ENCODE measurements at regions not wholly inside any gene's neighbourhood (a gene's known extent, or its start where the extent isn't known, plus 50 kb on each side); places are given as distances from the start of the nearest gene placed in this dataset.

GRCh38 chr1:239563681-239564080 lies 177.3 kb downstream of the CHRM3 start:
- H2BK5ac ChIP-seq (ENCODE audit: low read depth, low read length, poor library complexity), result no peak overlapping the region
- DNase-seq, result no peak
- H3K4me1 ChIP-seq (ENCODE audit: control insufficient read depth in 1 of 2, insufficient read depth in 2 of 2, low read length in 2 of 2), result no peaks in the 10 kb centered on the region
- no peaks in the 10 kb centered on the region for H3K36me3 ChIP-seq (ENCODE audit: control insufficient read depth in 1 of 2, insufficient read depth in 2 of 2, low read length in 2 of 2)
- no peak overlapping the region for H2AK5ac ChIP-seq (ENCODE audit: low read length)
- no peak overlapping the region for H3K23ac ChIP-seq (ENCODE audit: low read length)
- no peak overlapping the region for H3K4me2 ChIP-seq (ENCODE audit: low read length)
- no peak overlapping the region for H3K14ac ChIP-seq (ENCODE audit: low read length)
- H3K4ac ChIP-seq (ENCODE audit: low read depth, low read length), result no peak overlapping the region
- H3K18ac ChIP-seq (ENCODE audit: low read length), result no peak overlapping the region
- no peak overlapping the region for H2BK120ac ChIP-seq (ENCODE audit: insufficient read depth, low read length, poor library complexity)
- WGBS (ENCODE audit: extremely low coverage, insufficient coverage, insufficient read length), result no CpG with 5 or more reads among the region's 2 CpGs
- H2AFZ ChIP-seq (ENCODE audit: insufficient read depth, low read length, poor library complexity), result no peak overlapping the region
- no peak overlapping the region for H3K9ac ChIP-seq (ENCODE audit: low read length)
- H4K91ac ChIP-seq (ENCODE audit: low read depth, low read length), result no peak overlapping the region
- no peaks in the 10 kb centered on the region for H3K79me1 ChIP-seq (ENCODE audit: low read length)
- no peak overlapping the region for H2BK12ac ChIP-seq (ENCODE audit: low read length)
- H4K8ac ChIP-seq (ENCODE audit: low read depth, low read length), result no peak overlapping the region
- no peaks in the 10 kb centered on the region for H3K9me3 ChIP-seq (ENCODE audit: insufficient read depth, low read depth, low read length)
- H4K12ac ChIP-seq (ENCODE audit: low read depth, low read length), result no peak overlapping the region
- H3K27ac ChIP-seq (ENCODE audit: low read depth, low read length), result no peak overlapping the region
- no peaks in the 10 kb centered on the region for H3K79me2 ChIP-seq (ENCODE audit: control insufficient read depth, insufficient read depth, low read length, poor library complexity)
- H3K27me3 ChIP-seq (ENCODE audit: insufficient read depth, low read length), result no peaks in the 10 kb centered on the region
- no peak overlapping the region for H3K4me3 ChIP-seq (ENCODE audit: low read depth, low read length)

DNA sequence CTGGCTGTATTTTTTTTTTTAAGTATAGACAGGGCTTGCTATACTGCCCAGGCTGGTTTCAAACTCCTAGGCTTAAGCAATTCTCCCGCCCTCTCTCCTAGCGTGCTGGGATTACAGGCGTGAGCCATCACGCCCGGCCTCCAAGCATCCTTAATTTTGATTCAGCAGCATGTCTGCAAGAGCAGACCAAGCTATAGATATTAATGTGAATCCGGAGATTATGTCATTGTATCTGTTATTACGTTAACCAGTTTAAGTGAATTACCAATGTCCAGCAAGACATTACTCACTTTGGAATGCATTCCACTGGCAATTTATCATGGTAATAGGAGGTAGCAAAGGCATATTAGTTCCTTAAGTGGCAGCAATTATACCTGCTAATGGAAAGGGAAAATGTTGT lies 179.7 kb downstream of the CHRM3 start:
- H3K9ac ChIP-seq (ENCODE audit: low read length), result no peak overlapping the region
- H3K4ac ChIP-seq (ENCODE audit: low read depth, low read length), result no peak overlapping the region
- no peak overlapping the region for H4K91ac ChIP-seq (ENCODE audit: low read depth, low read length)
- H3K79me2 ChIP-seq (ENCODE audit: control insufficient read depth, insufficient read depth, low read length, poor library complexity), result no peaks in the 10 kb centered on the region
- H2BK5ac ChIP-seq (ENCODE audit: low read depth, low read length, poor library complexity), result no peak overlapping the region
- no peak overlapping the region for H3K14ac ChIP-seq (ENCODE audit: low read length)
- no peak overlapping the region for H3K23ac ChIP-seq (ENCODE audit: low read length)
- H3K79me1 ChIP-seq (ENCODE audit: low read length), result no peaks in the 10 kb centered on the region
- H4K8ac ChIP-seq (ENCODE audit: low read depth, low read length), result no peak overlapping the region
- H3K4me1 ChIP-seq (ENCODE audit: control insufficient read depth in 1 of 2, insufficient read depth in 2 of 2, low read length in 2 of 2), result no peaks in the 10 kb centered on the region
- H3K18ac ChIP-seq (ENCODE audit: low read length), result no peak overlapping the region
- WGBS (ENCODE audit: extremely low coverage, insufficient coverage, insufficient read length), result no CpG with 5 or more reads among the region's 7 CpGs
- H2BK120ac ChIP-seq (ENCODE audit: insufficient read depth, low read length, poor library complexity), result no peak overlapping the region
- no peak overlapping the region for H3K4me2 ChIP-seq (ENCODE audit: low read length)
- H3K4me3 ChIP-seq (ENCODE audit: low read depth, low read length), result no peak overlapping the region
- H2AK5ac ChIP-seq (ENCODE audit: low read length), result no peak overlapping the region
- no peaks in the 10 kb centered on the region for H3K36me3 ChIP-seq (ENCODE audit: control insufficient read depth in 1 of 2, insufficient read depth in 2 of 2, low read length in 2 of 2)
- H4K12ac ChIP-seq (ENCODE audit: low read depth, low read length), result no peak overlapping the region
- no peak overlapping the region for H3K27ac ChIP-seq (ENCODE audit: low read depth, low read length)
- H3K9me3 ChIP-seq (ENCODE audit: insufficient read depth, low read depth, low read length), result no peaks in the 10 kb centered on the region
- H2AFZ ChIP-seq (ENCODE audit: insufficient read depth, low read length, poor library complexity), result no peak overlapping the region
- H3K27me3 ChIP-seq (ENCODE audit: insufficient read depth, low read length), result no peaks in the 10 kb centered on the region
- no peak overlapping the region for H2BK12ac ChIP-seq (ENCODE audit: low read length)
- peak in 1 of 2 donors; percentile 24 for DNase-seq

- H2AK5ac ChIP-seq (ENCODE audit: low read length), result no peak overlapping the region
- DNase-seq, result no peak
- H3K14ac ChIP-seq (ENCODE audit: low read length), result no peak overlapping the region
- no peak overlapping the region for H4K91ac ChIP-seq (ENCODE audit: low read depth, low read length)
- no peaks in the 10 kb centered on the region for H3K79me1 ChIP-seq (ENCODE audit: low read length)
- no peak overlapping the region for H3K18ac ChIP-seq (ENCODE audit: low read length)
- H3K4me2 ChIP-seq (ENCODE audit: low read length), result no peak overlapping the region
- H3K27ac ChIP-seq (ENCODE audit: low read depth, low read length), result no peak overlapping the region
- H3K9ac ChIP-seq (ENCODE audit: low read length), result no peak overlapping the region
- H2BK12ac ChIP-seq (ENCODE audit: low read length), result no peak overlapping the region
- no peak overlapping the region for H4K8ac ChIP-seq (ENCODE audit: low read depth, low read length)
- H3K36me3 ChIP-seq (ENCODE audit: control insufficient read depth in 1 of 2, insufficient read depth in 2 of 2, low read length in 2 of 2), result no peaks in the 10 kb centered on the region
- H2BK120ac ChIP-seq (ENCODE audit: insufficient read depth, low read length, poor library complexity), result no peak overlapping the region
- H3K23ac ChIP-seq (ENCODE audit: low read length), result no peak overlapping the region
- H3K9me3 ChIP-seq (ENCODE audit: insufficient read depth, low read depth, low read length), result no peaks in the 10 kb centered on the region
- H3K27me3 ChIP-seq (ENCODE audit: insufficient read depth, low read length), result no peaks in the 10 kb centered on the region
- no peak overlapping the region for H2AFZ ChIP-seq (ENCODE audit: insufficient read depth, low read length, poor library complexity)
- no peaks in the 10 kb centered on the region for H3K4me1 ChIP-seq (ENCODE audit: control insufficient read depth in 1 of 2, insufficient read depth in 2 of 2, low read length in 2 of 2)
- H3K4me3 ChIP-seq (ENCODE audit: low read depth, low read length), result no peak overlapping the region
- no peak overlapping the region for H3K4ac ChIP-seq (ENCODE audit: low read depth, low read length)
- H3K79me2 ChIP-seq (ENCODE audit: control insufficient read depth, insufficient read depth, low read length, poor library complexity), result no peaks in the 10 kb centered on the region
- WGBS (ENCODE audit: extremely low coverage, insufficient coverage, insufficient read length), result no CpG with 5 or more reads among the region's 3 CpGs
- H2BK5ac ChIP-seq (ENCODE audit: low read depth, low read length, poor library complexity), result no peak overlapping the region
- H4K12ac ChIP-seq (ENCODE audit: low read depth, low read length), result no peak overlapping the region
Observed at GRCh38 chr1:239570878-239571277, 184.5 kb downstream of the CHRM3 start.

GRCh38 chr1:239572183-239572582 lies 185.8 kb downstream of the CHRM3 start:
- no peak for DNase-seq
- H3K4ac ChIP-seq (ENCODE audit: low read depth, low read length), result no peak overlapping the region
- no peak overlapping the region for H2AK5ac ChIP-seq (ENCODE audit: low read length)
- H3K36me3 ChIP-seq (ENCODE audit: control insufficient read depth in 1 of 2, insufficient read depth in 2 of 2, low read length in 2 of 2), result no peaks in the 10 kb centered on the region
- no peak overlapping the region for H2BK5ac ChIP-seq (ENCODE audit: low read depth, low read length, poor library complexity)
- no peak overlapping the region for H3K18ac ChIP-seq (ENCODE audit: low read length)
- no peak overlapping the region for H3K27ac ChIP-seq (ENCODE audit: low read depth, low read length)
- H3K79me2 ChIP-seq (ENCODE audit: control insufficient read depth, insufficient read depth, low read length, poor library complexity), result no peaks in the 10 kb centered on the region
- H3K4me2 ChIP-seq (ENCODE audit: low read length), result no peak overlapping the region
- H3K14ac ChIP-seq (ENCODE audit: low read length), result no peak overlapping the region
- no peaks in the 10 kb centered on the region for H3K9me3 ChIP-seq (ENCODE audit: insufficient read depth, low read depth, low read length)
- no peak overlapping the region for H2BK12ac ChIP-seq (ENCODE audit: low read length)
- no peak overlapping the region for H3K4me3 ChIP-seq (ENCODE audit: low read depth, low read length)
- H4K91ac ChIP-seq (ENCODE audit: low read depth, low read length), result no peak overlapping the region
- H3K23ac ChIP-seq (ENCODE audit: low read length), result no peak overlapping the region
- H3K4me1 ChIP-seq (ENCODE audit: control insufficient read depth in 1 of 2, insufficient read depth in 2 of 2, low read length in 2 of 2), result no peaks in the 10 kb centered on the region
- no peak overlapping the region for H2BK120ac ChIP-seq (ENCODE audit: insufficient read depth, low read length, poor library complexity)
- no CpG with 5 or more reads among the region's 4 CpGs for WGBS (ENCODE audit: extremely low coverage, insufficient coverage, insufficient read length)
- H4K8ac ChIP-seq (ENCODE audit: low read depth, low read length), result no peak overlapping the region
- H3K27me3 ChIP-seq (ENCODE audit: insufficient read depth, low read length), result no peaks in the 10 kb centered on the region
- H4K12ac ChIP-seq (ENCODE audit: low read depth, low read length), result no peak overlapping the region
- H2AFZ ChIP-seq (ENCODE audit: insufficient read depth, low read length, poor library complexity), result no peak overlapping the region
- H3K79me1 ChIP-seq (ENCODE audit: low read length), result no peaks in the 10 kb centered on the region
- H3K9ac ChIP-seq (ENCODE audit: low read length), result no peak overlapping the region

Measured in trophoblast cell (in vitro differentiated cells and primary cell).